IMR-90 (cell line): ENCODE measurements at regions not wholly inside any gene's neighbourhood (a gene's known extent, or its start where the extent isn't known, plus 50 kb on each side); places are given as distances from the start of the nearest gene placed in this dataset.
A peak's percentile ranks its signal among the peaks of the same experiment; 100 is the strongest.

Experiments
- ATAC-seq: fragments of 200-7000 bp; cut with Tn5 transposase; 2 replicates; pipeline ENCODE4 v1.9.1; 2020; ENCODE audit warnings: low read depth, mild to moderate bottlenecking, moderate library complexity
- BruUV-seq: library from RNA; stranded (reverse); fragments of 400-500 nt; replicated peaks from 2 replicates; lab custom pipeline; 2021; lab: Mats Ljungman, UMichigan
- CTCF ChIA-PET: fragments of 300-600 bp; formaldehyde crosslinking; extraction: SDS; loops from one replicate; lab custom pipeline; 2021; ENCODE audit warnings: antibody characterized with exemption; lab: Yijun Ruan, JAX
- POLR2A ChIA-PET: fragments of 300-600 bp; sonication (Branson Sonifier 250); formaldehyde crosslinking; loops from one replicate; lab custom pipeline; 2022; ENCODE audit warnings: antibody characterized with exemption; ENCODE audit not compliant: unreplicated experiment; lab: Charles Lee
- DNase-seq: peaks from one replicate; pipeline ENCODE4 v3.0.0; 2013
- H2AFZ ChIP-seq: replicated peaks from 2 replicates; pipeline ENCODE3; 2013; ENCODE audit warnings: low read length, mild to moderate bottlenecking; ENCODE audit not compliant: poor library complexity
- H2AK5ac ChIP-seq: 2 replicates; pipeline ENCODE4 v1.6.1; 2013; ENCODE audit warnings: low read depth, low read length, inconsistent platforms
- H2AK9ac ChIP-seq: replicated peaks from 2 replicates; pipeline ENCODE3; 2013; ENCODE audit warnings: mild to moderate bottlenecking, low read depth, low read length, moderate library complexity; ENCODE audit not compliant: poor library complexity
- H2BK120ac ChIP-seq: 2 replicates; pipeline ENCODE4 v1.6.1; 2013; ENCODE audit warnings: low read depth, low read length, inconsistent platforms
- H2BK15ac ChIP-seq: 3 replicates; pipeline ENCODE4 v1.6.1; 2013; ENCODE audit warnings: low read depth, low read length, inconsistent platforms
- H2BK20ac ChIP-seq: 2 replicates; pipeline ENCODE4 v1.6.1; 2013; ENCODE audit warnings: low read depth, mild to moderate bottlenecking, inconsistent platforms, low read length, moderate library complexity
- H2BK5ac ChIP-seq: 2 replicates; pipeline ENCODE4 v1.6.1; 2013; ENCODE audit warnings: mild to moderate bottlenecking, low read depth, low read length, inconsistent platforms; ENCODE audit not compliant: poor library complexity, severe bottlenecking
- H3K14ac ChIP-seq: replicated peaks from 2 replicates; pipeline ENCODE4 v1.6.1; 2013; ENCODE audit warnings: low read depth, low read length, inconsistent platforms
- H3K18ac ChIP-seq: 2 replicates; pipeline ENCODE4 v1.6.1; 2013; ENCODE audit warnings: low read depth, low read length, control low read depth
- H3K23ac ChIP-seq: 2 replicates; pipeline ENCODE4 v1.6.1; 2013; ENCODE audit warnings: low read depth, low read length, inconsistent platforms
- H3K27ac ChIP-seq: 2 replicates; pipeline ENCODE4 v1.5.1; 2013; ENCODE audit warnings: mild to moderate bottlenecking, control low read depth, low read length; ENCODE audit not compliant: insufficient read depth
- H3K27me3 ChIP-seq: 2 replicates; pipeline ENCODE4 v1.6.1; 2013; ENCODE audit warnings: low read length; ENCODE audit not compliant: control insufficient read depth, insufficient read depth
- H3K36me3 ChIP-seq: 2 replicates; pipeline ENCODE4 v1.6.1; 2013; ENCODE audit warnings: low read length, mixed read lengths; ENCODE audit not compliant: control insufficient read depth, insufficient read depth
- H3K4ac ChIP-seq: 2 replicates; pipeline ENCODE4 v1.6.1; 2013; ENCODE audit warnings: low read depth, low read length, inconsistent platforms
- H3K4me1 ChIP-seq: 2 replicates; pipeline ENCODE4 v1.6.1; 2013; ENCODE audit warnings: low read length, mixed read lengths; ENCODE audit not compliant: control insufficient read depth, insufficient read depth
- H3K4me2 ChIP-seq: 2 replicates; pipeline ENCODE4 v1.6.1; 2013; ENCODE audit warnings: low read depth, mild to moderate bottlenecking, control low read depth, low read length, moderate library complexity
- H3K4me3 ChIP-seq: 2 replicates; pipeline ENCODE4 v1.5.1; 2013; ENCODE audit warnings: low read depth, mild to moderate bottlenecking, control low read depth, low read length, moderate library complexity; ENCODE audit not compliant: insufficient read depth
- H3K56ac ChIP-seq: 2 replicates; pipeline ENCODE4 v1.6.1; 2013; ENCODE audit warnings: low read length, inconsistent platforms; ENCODE audit not compliant: insufficient read depth; ENCODE audit errors: extremely low read depth
- H3K79me1 ChIP-seq, 2 experiments: 2 replicates each; pipeline ENCODE4 v1.6.1; 2013; ENCODE audit warnings: low read length in 2 of 2, inconsistent platforms in 1 of 2, low read depth in 1 of 2
- H3K9ac ChIP-seq: 2 replicates; pipeline ENCODE4 v1.6.1; 2013; ENCODE audit warnings: low read depth, low read length, control low read depth
- H3K9me1 ChIP-seq: 2 replicates; pipeline ENCODE4 v1.6.1; 2013; ENCODE audit warnings: low read length, inconsistent platforms; ENCODE audit not compliant: insufficient read depth
- H3K9me3 ChIP-seq: 2 replicates; pipeline ENCODE4 v1.6.1; 2013; ENCODE audit warnings: low read length; ENCODE audit not compliant: control insufficient read depth, insufficient read depth
- H4K20me1 ChIP-seq: 2 replicates; pipeline ENCODE4 v1.6.1; 2013; ENCODE audit warnings: low read length, inconsistent platforms; ENCODE audit not compliant: insufficient read depth
- H4K5ac ChIP-seq: 2 replicates; pipeline ENCODE4 v1.6.1; 2013; ENCODE audit warnings: mild to moderate bottlenecking, low read depth, low read length, control low read depth
- H4K8ac ChIP-seq, 2 experiments: 2 replicates each; pipeline ENCODE4 v1.6.1; 2013; ENCODE audit warnings: low read depth in 2 of 2, low read length in 2 of 2, control low read depth in 1 of 2, inconsistent platforms in 1 of 2
- H4K91ac ChIP-seq: 2 replicates; pipeline ENCODE4 v1.6.1; 2013; ENCODE audit warnings: low read depth, low read length, inconsistent platforms; ENCODE audit not compliant: insufficient read depth
- CEBPB ChIP-seq: IDR thresholded peaks from 2 replicates; pipeline ENCODE4 v1.6.1; 2012; ENCODE audit warnings: low read depth, low read length, improper control_type of control experiment
- MXI1 ChIP-seq: IDR thresholded peaks from 2 replicates; pipeline ENCODE4 v1.6.1; 2012; ENCODE audit warnings: low read depth, mild to moderate bottlenecking, low read length, moderate library complexity, borderline replicate concordance
- NFE2L2 ChIP-seq: fragments of 150-350 bp; IDR thresholded peaks from 2 replicates; pipeline ENCODE4 v1.6.1; 2016; ENCODE audit warnings: low read depth, mild to moderate bottlenecking, low read length
- RCOR1 ChIP-seq: IDR thresholded peaks from 2 replicates; pipeline ENCODE4 v1.6.1; 2012; ENCODE audit warnings: mild to moderate bottlenecking, low read length, improper control_type of control experiment; ENCODE audit not compliant: insufficient replicate concordance
- RFX5 ChIP-seq: IDR thresholded peaks from 2 replicates; pipeline ENCODE4 v1.8.0; 2012; ENCODE audit warnings: low read depth, mild to moderate bottlenecking, low read length, moderate library complexity
- SMC3 ChIP-seq: fragments of 150-350 bp; IDR thresholded peaks from 2 replicates; pipeline ENCODE4 v1.6.1; 2016; ENCODE audit warnings: low read depth, mild to moderate bottlenecking, antibody characterized with exemption, low read length, moderate library complexity
- WGBS, 2 experiments: methylation state at CpG; one replicate each; pipeline versions ENCODE4 v1.1.5 to v1.1.7; 2013; ENCODE audit warnings: missing lambda C conversion rate in 2 of 2; ENCODE audit not compliant: insufficient read length in 1 of 2; ENCODE audit errors: extremely low coverage in 2 of 2; 5-methylcytosine and 5-hydroxymethylcytosine counted together
- dilution Hi-C: fragments of 300-500 bp; cut with HindIII; formaldehyde crosslinking; loops from one replicate; pipeline ENCODE4 v1.14.3; 2018; ENCODE audit warnings: low sequenced_read_pairs; ENCODE audit not compliant: unreplicated experiment
- in situ Hi-C: fragments of 300-500 bp; cut with MboI; formaldehyde crosslinking; loops from 3 replicates; pipeline ENCODE4 v1.14.3; 2019; ENCODE audit warnings: low sequenced_read_pairs, inconsistent platforms, mixed read lengths
- intact Hi-C: fragments of 100-400 bp; cut with micrococcal nuclease; formaldehyde crosslinking; loops from 2 replicates; pipeline ENCODE4 v1.10.0; 2022
- TF ChIP-seq, protein P1 (sequence below): fragments of 150-350 bp; IDR thresholded peaks from 2 replicates; pipeline ENCODE4 v1.6.1; 2016; ENCODE audit warnings: low read depth, mild to moderate bottlenecking, low read length, moderate library complexity, borderline replicate concordance

DNA sequence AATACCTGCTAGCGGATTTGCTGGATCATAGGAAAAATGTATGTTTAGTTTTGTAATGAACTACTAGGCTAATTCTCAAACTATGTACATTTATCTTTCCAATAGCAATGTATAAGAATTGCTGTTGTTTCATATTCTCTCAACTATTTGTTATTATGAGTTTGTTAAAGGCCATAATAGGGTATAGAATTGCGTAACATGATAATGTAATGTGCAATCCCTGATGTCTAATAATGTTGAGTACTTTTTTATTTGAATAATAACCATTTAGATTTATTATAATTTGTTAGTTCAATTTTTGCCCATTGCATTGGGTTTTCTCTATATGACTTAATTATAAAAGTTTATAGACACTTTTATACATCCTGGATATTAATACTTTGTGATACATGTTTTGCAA, 801.6 kb downstream of the LUZP2 start:
- DNase-seq (no peak), ATAC-seq (no peak)
- in situ Hi-C loops: no loop called here
- CTCF ChIA-PET: no interaction called here
- Histone ChIP-seq H3K9me3 (peaks cover 2% of the 10 kb centered on the region; the same call in 1 of the 2 replicates), H2AK9ac (no peak overlapping the region), H3K9ac (no peak overlapping the region), H3K56ac (no peak overlapping the region), H4K91ac (no peak overlapping the region), H2AK5ac (no peak overlapping the region), H2BK20ac (no peak overlapping the region), H3K14ac (no peak overlapping the region), H3K4ac (no peak overlapping the region), H2AFZ (no peak overlapping the region), H3K4me3 (no peak overlapping the region), H3K23ac (no peak overlapping the region), H2BK5ac (no peak overlapping the region), H3K4me2 (no peak overlapping the region), H3K79me1 (no peaks in the 10 kb centered on the region), H4K5ac (no peak overlapping the region), H3K27me3 (no peaks in the 10 kb centered on the region), H2BK15ac (no peak overlapping the region), H3K18ac (no peak overlapping the region), H4K20me1 (no peaks in the 10 kb centered on the region), H3K9me1 (no peaks in the 10 kb centered on the region), H4K8ac (no peak overlapping the region), H2BK120ac (no peak overlapping the region), H3K27ac (no peak overlapping the region), H3K36me3 (no peaks in the 10 kb centered on the region), H3K4me1 (no peaks in the 10 kb centered on the region)
- TF ChIP-seq RFX5: no peak
- TF ChIP-seq SMC3: no peak
- TF ChIP-seq NFE2L2: no peak
- TF ChIP-seq, protein P1, sequence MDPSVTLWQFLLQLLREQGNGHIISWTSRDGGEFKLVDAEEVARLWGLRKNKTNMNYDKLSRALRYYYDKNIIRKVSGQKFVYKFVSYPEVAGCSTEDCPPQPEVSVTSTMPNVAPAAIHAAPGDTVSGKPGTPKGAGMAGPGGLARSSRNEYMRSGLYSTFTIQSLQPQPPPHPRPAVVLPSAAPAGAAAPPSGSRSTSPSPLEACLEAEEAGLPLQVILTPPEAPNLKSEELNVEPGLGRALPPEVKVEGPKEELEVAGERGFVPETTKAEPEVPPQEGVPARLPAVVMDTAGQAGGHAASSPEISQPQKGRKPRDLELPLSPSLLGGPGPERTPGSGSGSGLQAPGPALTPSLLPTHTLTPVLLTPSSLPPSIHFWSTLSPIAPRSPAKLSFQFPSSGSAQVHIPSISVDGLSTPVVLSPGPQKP: no peak
- peak; percentile 74 for TF ChIP-seq CEBPB
- TF ChIP-seq MXI1: no peak
- no peak for TF ChIP-seq RCOR1
- POLR2A ChIA-PET: no interaction called here
- intact Hi-C loops: no loop called here
- BruUV-seq: no TSS peak
- dilution Hi-C loops: no loop called here
- no CpG with 5 or more reads among the region's 2 CpGs for WGBS, 2 experiments
